Stimulated activated CD4-positive, alpha-beta T cell treated with anti-CD3 and anti-CD28 coated beads, TNF-alpha, amount 100 ng/mL, for 1 hour (primary cell): ENCODE measurements at regions not wholly inside any gene's neighbourhood (a gene's known extent, or its start where the extent isn't known, plus 50 kb on each side); places are given as distances from the start of the nearest gene placed in this dataset.
"Not testable (repeated sequence)": the region's sequence is repeated elsewhere in the genome, so short reads cannot be mapped to it uniquely, and the experiment has no call there.

Experiments
- DNase-seq, 3 donors: peaks; one replicate each; pipeline ENCODE4 v3.0.0-alpha.2; 2020; ENCODE audit warnings: low read depth in 3 of 3, low spot score in 1 of 3

DNA sequence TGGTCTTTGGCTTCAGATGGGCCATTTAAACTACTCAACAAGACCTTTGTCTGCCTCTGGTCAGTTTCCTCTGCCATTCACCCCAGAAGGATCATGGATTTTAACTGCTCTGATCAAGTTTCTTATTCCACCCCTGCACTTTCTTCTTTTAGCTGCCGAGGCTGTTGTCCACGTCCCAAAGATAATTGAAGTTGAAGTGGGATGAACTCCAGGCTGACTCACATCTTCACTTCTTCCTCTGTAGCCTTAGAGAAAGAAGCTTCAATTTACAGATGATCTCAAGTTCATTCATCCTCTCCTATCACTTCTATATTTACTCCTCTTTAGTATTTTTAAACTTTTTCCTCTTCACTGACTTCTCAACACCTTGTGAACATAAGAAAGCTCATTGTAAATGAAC is 651.6 kb downstream of the UTRN start:
- no peak for DNase-seq

DNA sequence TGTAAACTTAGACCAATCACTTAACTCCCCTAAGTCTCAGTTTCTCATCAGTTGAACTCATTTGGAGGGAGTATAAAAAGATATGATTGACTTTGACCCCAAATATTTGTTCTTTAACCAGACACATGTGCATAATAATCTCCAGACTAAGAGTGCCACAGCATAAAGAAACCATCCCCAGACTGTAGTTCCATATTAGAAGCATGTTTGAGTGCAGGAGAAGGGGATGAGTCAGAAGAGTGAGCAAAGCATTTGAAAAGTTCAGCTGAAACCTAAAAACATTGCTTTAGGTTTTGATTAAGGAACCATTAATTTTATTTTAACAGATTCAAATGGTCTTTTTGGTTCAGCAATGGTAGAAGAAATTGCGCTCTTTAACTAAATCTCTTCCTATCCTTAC is 654.8 kb downstream of the UTRN start:
- no peak for DNase-seq

DNA sequence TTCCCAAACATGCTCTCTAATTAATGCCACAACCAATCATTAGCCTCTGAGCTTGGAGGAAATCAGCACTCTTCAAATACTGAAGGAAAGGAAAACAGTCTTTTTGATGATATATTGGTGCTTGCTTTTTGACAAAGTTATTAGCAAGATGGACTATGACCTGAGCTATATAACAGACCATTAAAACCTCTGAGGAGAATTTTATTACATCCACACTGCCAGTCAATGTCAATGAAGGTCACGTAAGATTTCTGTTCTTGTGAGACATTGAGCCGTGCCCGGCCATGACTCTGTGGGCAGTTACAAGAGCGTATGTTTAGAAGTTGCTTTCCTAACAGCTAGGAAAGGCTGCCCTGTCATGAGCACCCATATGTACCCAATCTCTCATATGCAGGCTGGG is 659.0 kb downstream of the UTRN start:
- DNase-seq: no peak

DNA sequence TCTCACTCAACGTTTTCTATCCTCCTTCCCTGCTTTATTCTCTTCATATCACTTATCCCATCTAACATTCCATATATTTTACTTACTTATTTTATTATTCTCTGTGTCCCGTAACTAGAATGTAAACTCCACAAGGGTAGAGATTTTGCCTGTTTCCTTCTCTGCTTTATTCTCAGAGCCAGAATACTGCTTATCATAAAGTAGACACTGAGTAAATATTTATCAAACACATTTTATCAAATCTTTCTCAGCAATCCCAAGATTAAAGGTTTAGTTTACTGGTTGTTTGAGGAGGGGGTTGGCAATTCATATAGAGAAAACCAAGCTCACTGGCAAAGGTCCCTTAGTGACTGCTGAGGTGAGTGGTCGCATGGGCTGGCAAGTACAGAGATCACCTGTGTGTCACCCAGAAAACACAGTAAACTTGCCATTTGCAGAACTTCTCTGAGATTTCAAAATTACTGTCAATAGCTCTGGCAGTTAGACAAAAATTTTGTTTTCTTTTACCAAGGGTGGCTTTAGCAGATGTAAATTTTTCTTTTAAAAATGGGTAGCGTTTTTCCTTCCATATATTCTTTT is 662.4 kb downstream of the UTRN start:
- no peak for DNase-seq

DNA sequence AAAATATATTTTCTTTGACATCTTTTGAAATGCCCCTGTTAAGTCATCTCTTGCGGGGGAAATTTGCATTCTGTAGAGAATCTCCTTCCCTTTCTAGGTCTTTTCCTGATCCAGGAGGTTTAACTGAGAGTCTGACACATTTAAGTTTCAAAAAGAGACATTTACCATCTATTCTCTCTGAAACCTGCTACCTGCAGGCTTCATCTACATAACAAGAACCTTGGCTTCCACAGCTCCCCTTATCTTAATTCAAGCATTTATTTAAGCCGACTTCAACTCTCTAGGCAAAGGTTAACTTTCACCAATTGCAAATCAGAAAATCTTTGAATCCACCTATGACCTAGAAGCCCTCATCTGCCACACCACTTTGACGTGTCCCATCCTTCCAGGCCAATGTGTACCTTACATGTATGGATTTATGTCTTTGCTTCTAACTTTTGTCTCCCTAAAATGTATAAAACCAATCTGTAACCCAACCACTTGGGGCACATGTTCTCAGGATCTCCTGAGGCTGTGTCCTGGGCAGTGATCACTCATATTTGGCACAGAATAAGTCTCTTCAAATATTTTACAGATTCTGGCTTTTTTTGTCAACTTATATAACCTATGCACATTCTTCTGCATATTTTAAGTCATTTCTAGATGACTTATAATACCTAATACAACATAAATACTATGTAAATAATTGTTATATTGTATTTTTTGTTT is 666.7 kb downstream of the UTRN start:
- no peak for DNase-seq

DNA sequence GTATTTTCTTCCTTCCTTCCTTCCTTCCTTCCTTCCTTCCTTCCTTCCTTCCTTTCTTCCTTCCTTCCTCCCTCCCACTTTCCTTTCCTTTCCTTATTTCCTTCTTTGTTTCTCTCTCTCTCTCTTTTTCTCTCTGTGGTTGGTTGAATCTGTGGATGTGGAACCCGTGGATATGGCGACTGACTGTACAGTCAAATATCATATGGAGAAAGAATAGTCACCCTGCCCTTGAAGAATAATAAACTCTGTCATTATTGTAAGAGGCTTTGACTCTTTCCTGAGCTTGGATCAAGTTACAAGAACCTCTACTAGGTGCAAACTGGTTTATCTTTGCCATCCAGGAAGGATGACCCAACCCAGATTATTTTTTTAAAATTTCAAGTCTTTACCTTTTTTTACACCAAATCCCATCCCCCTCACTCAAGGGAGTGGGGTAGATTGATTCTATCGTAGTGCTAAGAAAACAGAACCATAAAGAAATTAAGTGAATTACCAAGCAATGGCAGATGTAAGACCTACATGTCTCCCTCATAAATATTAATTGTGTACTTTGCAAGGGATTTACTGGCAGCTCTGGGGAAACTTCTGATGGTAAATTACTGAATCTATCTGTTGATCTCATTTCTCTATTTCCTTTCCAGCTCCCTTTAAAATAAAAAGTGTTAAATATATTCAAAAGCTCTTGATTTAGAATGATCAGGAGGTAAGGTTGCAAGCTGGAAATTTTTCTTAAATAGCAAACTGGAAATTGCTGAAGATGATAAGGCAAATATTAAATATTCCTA is 667.5 kb downstream of the UTRN start:
- DNase-seq: no peak

DNA sequence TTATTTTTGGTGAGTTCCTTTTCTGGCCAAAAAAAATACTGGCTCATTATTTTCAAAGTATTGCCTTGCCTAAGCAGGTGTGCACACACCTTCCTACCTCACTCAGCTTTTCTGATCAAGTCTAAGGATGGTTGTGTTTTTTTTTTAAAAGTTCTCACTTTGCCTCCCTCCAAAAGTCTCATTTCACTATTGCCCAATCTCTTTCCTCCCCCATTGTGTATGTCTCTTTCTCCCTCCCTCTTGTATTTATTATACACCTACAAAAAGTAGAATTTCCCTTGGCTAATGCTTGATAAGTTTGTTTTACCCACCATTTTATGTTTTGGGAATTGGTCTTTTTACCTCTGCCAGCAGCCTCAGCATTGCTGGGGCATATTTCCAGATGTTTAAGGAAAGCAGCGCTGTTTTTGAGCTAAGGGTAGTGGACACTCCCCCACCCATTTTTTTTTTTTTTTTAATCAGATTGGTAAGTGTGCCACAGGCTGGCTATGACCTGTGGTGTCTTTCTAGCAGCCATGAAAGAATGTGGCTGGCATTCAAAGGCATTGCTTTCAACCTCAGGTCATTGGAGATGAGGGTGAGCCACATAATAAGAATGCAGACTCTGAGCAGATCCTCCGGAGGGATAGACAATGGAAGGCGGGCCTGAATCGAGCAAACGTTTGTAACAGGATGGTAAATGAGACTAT is 668.6 kb downstream of the UTRN start:
- no peak for DNase-seq

DNA sequence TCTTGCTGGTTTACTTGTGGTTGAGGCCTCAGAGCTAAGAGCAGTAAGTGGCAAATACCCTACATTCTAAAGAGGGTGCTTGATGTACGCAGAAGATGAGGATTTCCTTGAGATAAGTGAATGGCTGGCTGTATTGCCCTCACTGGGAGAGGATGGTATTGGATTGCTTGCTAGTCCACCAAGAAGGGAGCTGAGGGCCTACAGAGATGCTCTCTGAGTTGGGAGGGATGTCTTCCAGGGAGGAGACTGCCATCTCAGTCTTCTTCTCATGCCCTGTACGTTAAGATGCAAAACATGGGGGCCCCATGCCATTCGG is 669.1 kb downstream of the UTRN start:
- no peak for DNase-seq

DNA sequence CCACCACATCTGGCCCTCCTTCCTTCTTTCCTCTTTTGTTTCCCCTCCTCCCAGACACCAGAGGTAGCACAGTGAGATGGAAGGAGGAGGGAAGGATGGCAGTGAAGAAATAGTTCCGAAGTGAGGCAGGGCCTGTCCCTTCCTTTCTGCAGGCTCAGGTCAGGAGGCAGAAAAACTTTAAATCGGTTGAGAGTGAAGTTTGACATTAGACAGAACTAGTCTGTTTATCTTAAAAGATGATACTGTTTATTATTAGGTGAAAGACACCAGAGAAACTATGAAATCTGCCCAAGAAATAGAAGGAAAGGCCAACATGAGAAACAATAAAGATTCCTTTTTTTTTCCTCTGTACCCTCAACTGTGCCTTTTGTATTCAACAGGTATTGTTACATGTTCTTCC is 670.3 kb downstream of the UTRN start:
- DNase-seq: no peak

DNA sequence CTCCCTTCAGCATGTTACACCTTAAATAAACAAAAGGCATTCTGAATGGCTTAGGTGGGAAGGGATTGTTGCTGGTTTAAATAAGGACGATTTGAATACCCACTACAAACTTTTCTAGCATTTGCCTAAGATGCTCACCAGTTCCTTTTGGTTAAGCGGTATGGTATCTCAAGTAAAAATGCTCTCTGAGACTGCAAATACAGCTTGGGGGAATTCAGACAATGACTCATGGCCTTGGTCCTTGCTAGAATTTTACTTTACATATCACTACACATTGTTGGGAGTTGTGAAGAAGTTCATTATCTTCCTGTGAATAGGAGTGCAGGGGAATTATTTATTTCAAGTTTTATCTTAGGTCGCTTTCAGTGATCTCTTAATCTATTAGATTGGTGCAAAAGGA is 670.7 kb downstream of the UTRN start:
- no peak for DNase-seq

DNA sequence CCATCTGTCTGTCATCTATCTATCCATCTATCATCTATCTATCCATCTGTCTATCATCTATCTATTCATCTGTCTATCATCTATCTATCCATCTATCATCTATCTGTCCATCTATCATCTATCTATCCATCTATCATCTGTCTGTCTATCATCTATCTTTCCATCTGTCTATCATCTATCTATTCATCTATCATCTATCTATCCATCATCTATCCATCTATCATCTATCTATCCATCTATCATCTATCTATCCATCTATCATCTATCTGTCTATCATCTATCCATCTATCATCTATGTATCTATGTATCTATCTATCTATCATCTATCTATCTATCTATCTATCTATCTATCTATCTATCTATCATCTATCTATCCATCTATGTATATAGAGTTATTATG is 671.6 kb downstream of the UTRN start:
- DNase-seq: not testable (repeated sequence)

DNA sequence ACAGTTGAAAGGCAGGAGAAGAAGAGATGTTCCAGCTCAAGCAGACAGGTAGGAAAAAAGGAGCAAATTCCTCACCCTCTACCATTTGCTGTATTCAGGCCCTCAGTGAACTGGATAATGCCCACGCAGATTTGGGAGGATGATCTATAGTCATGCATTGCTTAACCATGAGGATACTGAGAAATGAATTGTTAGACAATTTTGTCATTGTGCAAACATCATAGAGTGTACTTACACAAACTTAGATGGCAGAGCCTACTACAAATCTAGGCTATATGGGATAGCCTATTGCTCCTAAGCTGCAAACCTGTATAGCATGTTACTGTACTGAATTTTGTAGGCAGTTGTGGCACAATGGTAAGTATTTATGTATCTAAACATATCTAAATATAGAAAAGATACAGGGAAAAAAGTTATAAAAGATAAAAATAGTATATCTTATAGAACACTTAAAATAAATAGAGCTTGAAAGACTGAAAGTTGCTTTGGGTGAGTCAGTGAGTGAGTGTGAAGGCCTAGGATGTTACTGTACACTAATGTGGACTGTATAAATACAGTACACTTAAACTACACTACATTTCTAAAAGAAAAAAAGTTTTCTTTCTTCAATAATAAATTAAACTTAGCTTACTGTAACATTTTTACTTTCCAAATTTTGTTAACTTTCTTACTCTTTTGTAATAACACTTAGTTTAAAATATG is 672.3 kb downstream of the UTRN start:
- no peak for DNase-seq

DNA sequence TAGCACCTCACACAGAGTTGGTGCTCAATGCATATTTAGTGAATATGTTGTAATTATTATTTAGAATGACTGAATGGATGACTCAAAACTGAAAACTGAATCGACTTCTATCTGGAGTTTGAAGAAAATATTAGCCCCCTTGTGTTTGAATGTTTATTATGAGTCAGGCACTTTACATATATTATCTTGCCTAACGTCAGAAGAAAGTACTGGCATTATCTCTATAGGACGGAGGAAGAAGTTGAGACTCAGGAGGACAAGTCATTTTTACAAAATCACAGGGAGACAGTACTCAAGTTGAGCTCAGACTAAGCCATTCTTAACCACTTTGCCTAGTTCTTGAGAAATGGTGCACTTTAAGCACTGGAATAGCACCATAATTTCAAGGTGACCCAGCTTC is 684.0 kb downstream of the UTRN start:
- DNase-seq: no peak

DNA sequence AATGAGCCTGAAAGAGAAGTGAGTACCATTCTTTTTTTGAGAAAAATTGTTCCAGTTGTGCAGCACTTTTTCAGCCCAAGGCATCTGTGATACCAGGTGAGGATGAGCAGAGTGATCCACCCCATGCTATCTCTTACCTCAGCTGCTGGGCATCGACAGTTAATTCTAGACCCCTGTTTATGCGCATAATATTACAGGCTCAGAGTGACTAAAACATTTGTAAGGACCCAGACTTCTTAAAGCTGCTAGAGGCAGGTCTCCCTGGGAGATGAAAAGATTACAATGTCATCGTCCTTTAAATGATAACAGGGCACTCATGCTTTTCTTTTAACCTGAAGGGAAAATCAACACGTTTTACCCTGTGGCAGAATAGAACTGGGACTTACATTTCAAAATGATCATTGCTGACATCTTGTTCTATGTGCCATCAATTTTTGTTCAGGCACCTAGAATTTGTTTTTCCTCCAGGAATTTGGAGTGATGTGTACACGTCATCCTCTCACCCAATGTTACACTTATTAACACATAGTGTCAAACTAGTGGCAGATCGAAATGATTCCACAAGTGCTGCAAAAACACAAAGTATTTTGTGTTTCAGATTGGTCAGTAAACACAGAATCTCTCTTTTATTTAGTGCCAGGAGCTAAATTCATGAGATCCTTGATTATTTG is 684.6 kb downstream of the UTRN start:
- DNase-seq: no peak

DNA sequence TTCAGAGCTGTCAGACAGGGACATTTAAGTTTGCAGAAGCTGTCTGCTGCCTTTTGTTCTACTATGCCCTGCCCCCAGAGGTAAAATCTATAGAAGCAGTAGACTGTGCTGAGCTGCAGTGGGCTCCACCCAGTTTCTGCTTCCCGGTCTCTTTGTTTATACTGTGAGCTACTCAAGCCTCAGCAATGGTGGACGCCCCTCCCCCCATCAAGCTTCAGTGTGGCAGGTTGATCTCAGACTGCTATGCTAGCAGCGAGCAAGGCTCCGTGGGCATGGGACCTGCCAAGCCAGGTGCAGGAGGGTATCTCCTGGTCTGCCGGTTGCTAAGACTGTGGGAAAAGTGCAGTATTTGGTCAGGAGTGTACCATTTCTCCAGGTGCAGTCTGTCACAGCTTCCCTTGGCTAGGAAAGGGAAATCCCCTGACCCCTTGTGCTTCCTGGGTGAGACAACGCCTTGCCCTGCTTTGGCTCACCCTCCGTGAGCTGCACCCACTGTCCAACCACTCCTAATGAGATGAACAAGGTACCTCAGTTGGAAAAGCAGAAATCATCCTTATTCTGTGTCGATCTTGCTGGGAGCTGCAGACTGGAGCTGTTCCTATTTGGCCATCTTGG is 692.2 kb downstream of the UTRN start:
- not testable (repeated sequence) for DNase-seq

DNA sequence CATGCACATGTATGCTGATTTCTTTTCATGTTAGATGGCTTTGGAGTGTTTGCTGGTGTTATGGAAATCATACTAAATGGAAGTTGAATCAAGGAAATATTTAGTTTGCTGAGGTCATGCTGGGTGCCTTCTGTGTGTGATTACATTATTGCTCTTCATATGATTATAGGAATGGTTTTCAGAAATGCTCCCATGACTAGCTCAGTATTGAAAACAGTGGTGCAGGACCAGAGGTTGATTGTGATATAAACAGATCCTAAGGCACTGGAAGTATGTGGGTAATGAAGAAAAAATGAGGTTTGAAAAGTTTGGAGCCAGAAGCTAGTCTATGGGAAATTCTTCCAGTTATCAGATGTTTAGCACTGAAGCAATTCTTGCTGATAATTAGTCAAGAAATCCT is 693.1 kb downstream of the UTRN start:
- DNase-seq: no peak

DNA sequence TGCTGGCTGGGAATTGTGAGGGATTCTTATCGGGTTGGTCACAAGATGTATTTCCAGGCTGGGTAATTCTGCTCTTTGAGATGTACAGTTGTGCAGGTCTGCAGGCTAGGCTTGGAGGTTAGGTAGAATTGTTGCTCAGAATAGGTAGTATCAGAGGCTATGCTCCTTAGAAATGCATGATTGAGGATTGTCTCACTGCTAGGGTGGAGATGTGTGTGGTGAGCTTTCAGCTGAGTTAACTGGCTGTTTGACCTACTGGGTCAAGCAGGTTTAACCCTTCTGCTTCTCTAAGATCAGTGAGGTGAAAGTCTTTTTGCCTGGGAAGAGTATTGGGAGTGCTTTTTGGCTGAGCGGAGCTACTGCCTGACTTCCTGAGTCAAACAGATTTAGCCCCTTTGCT is 701.1 kb downstream of the UTRN start:
- no peak for DNase-seq

DNA sequence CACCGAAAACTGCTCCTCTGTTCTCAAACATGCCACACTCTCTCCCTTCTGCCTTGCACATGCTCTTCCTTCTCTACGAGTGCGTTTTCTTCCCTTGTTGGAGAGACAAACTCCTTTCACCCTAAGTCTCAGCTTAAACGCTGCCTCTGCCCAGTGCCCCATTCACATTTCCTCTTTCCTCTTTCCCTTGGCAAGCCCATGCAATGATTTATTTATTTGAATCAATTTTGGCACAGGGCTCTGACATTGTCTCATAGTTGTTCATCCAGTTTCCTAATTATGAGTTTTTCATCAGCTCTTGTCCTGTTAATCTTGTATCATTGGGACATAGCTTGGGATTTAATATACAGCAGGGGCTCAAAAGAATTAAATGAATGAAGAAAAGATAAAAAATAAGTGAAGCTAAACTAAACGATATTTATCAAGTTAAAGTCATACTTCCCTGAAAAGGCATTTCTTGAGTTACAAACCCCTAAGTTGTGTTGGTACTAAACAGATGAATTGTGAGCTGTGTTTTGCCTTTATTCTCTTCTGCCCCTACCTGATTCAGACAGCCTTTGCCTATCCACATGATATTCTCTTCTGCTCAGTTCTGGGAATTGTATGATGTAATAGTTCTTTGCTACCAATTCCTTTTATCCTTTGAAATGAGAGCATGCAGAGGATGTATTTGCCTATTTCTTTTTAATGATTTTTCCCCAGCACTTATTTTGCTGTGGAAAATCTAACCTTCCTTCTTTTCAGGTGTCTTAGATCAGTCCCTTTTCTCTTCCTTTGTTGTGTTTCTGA is 704.4 kb downstream of the UTRN start:
- no peak for DNase-seq

DNA sequence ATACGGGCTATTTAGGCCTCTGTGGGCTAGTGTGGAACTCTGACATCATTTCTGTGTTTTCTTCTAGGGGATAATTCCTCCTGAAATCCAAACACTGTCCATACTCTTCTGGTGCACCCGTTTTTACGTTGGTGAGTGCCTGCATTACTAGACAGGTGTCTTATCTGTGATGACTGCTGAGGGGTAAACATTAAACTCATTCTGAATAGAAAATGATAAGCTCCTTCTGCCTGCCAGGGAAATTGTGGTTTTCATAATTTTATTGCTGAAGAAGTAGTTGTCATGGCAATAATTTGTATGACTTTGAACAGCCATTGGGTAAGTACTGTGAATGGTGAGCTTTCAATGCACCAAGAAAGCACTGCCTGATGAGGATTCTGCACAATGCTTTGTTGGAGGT is 705.6 kb downstream of the UTRN start:
- DNase-seq: no peak

DNA sequence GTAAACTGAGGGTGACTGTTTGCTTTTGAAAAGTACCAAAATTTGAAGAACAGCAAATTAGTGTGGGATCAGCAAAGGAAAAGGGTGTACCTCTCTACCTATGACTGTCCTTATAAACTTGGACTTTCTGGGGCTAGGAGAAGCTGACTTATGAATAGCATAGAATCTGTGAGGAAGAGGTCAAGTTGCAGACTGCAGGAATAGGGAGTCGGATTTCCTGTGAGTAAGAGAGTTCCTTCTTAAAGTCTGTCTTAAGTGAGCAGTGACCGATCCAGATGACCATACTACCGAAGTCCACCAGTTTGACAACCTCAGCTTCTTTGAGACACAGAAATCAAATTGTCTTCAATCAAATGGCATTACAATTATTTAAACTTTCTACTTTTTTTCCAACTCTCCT is 708.7 kb downstream of the UTRN start:
- no peak for DNase-seq
